ENCODE measurements at regions not wholly inside any gene's neighbourhood (a gene's known extent, or its start where the extent isn't known, plus 50 kb on each side); places are given as distances from the start of the nearest gene placed in this dataset.

- intact Hi-C loops (cut with DNase I, micrococcal nuclease), result no loop called here
- CTCF ChIA-PET, result no interaction called here
- Mint-ChIP-seq H3K36me3 (ENCODE audit: low read depth) (no peaks in the 10 kb centered on the region), H3K4me1 (ENCODE audit: low read depth) (no peaks in the 10 kb centered on the region), H3K9me3 (peaks cover 4% of the 10 kb centered on the region), H3K4me3 (no peak overlapping the region), H3K27me3 (peaks cover 8% of the 10 kb centered on the region), H3K27ac (no peak overlapping the region)
- no peak for TF ChIP-seq CTCF (IDR thresholded peaks at IDR 0.05)
- H3K4me1 ChIP-seq (ENCODE audit: insufficient read depth, low read length), result no peaks in the 10 kb centered on the region
- H3K27me3 ChIP-seq (ENCODE audit: control insufficient read depth in 1 of 2, insufficient read depth in 2 of 2, low read length in 2 of 2), result no peaks in the 10 kb centered on the region
- H3K9me3 ChIP-seq (ENCODE audit: control insufficient read depth in 1 of 2, insufficient read depth in 1 of 2, low read length in 2 of 2), result peaks cover 0 to 12% of the 10 kb centered on the region in 2 experiments
- POLR2A ChIA-PET, result no interaction called here
- H3K36me3 ChIP-seq (ENCODE audit: insufficient read depth, low read length), result no peaks in the 10 kb centered on the region
- no peak overlapping the region for H3K27ac ChIP-seq (ENCODE audit: low read depth in 1 of 2, low read length in 2 of 2)
- DNase-seq (no peak), ATAC-seq (ENCODE audit: poor library complexity) (no peak)
- H3K4me3 ChIP-seq (ENCODE audit: low read length), result no peak overlapping the region
These were observed 499.1 kb upstream of the PODXL start for GRCh38 chr7:132055336-132056120.

GRCh38 chr7:132053871-132054270, 497.4 kb upstream of the PODXL start:
- POLR2A ChIA-PET, result no interaction called here
- CTCF ChIA-PET, result no interaction called here
- H3K4me1 Mint-ChIP-seq (ENCODE audit: low read depth), result no peaks in the 10 kb centered on the region
- DNase-seq (no peak), ATAC-seq (ENCODE audit: poor library complexity) (no peak)
- H3K27ac ChIP-seq (ENCODE audit: low read depth in 1 of 2, low read length in 2 of 2), result no peak overlapping the region
- H3K9me3 Mint-ChIP-seq, result peaks cover 4% of the 10 kb centered on the region
- H3K27ac Mint-ChIP-seq, result no peak overlapping the region
- H3K36me3 ChIP-seq (ENCODE audit: insufficient read depth, low read length), result no peaks in the 10 kb centered on the region
- TF ChIP-seq CTCF (IDR thresholded peaks at IDR 0.05), result no peak
- intact Hi-C loops (cut with DNase I, micrococcal nuclease), result no loop called here
- H3K4me3 ChIP-seq (ENCODE audit: low read length), result no peak overlapping the region
- H3K9me3 ChIP-seq (ENCODE audit: control insufficient read depth in 1 of 2, insufficient read depth in 1 of 2, low read length in 2 of 2), result peaks cover 0 to 12% of the 10 kb centered on the region in 2 experiments
- no peaks in the 10 kb centered on the region for H3K36me3 Mint-ChIP-seq (ENCODE audit: low read depth)
- peaks cover 0 to 5% of the 10 kb centered on the region in 2 experiments for H3K27me3 ChIP-seq (ENCODE audit: control insufficient read depth in 1 of 2, insufficient read depth in 2 of 2, low read length in 2 of 2)
- H3K4me1 ChIP-seq (ENCODE audit: insufficient read depth, low read length), result no peaks in the 10 kb centered on the region
- no peak overlapping the region for H3K4me3 Mint-ChIP-seq
- H3K27me3 Mint-ChIP-seq, result peaks cover 8% of the 10 kb centered on the region

GRCh38 chr7:132051311-132051710, 494.9 kb upstream of the PODXL start:
- Histone ChIP-seq H3K4me3 (ENCODE audit: low read length) (no peak overlapping the region), H3K27me3 (ENCODE audit: control insufficient read depth in 1 of 2, insufficient read depth in 2 of 2, low read length in 2 of 2) (peaks cover 0 to 5% of the 10 kb centered on the region in 2 experiments), H3K4me1 (ENCODE audit: insufficient read depth, low read length) (no peaks in the 10 kb centered on the region), H3K27ac (ENCODE audit: low read depth in 1 of 2, low read length in 2 of 2) (no peak overlapping the region), H3K36me3 (ENCODE audit: insufficient read depth, low read length) (no peaks in the 10 kb centered on the region), H3K9me3 (ENCODE audit: control insufficient read depth in 1 of 2, insufficient read depth in 1 of 2, low read length in 2 of 2) (peaks cover 0 to 4% of the 10 kb centered on the region in 2 experiments)
- intact Hi-C loops (cut with DNase I, micrococcal nuclease), result no loop called here
- ATAC-seq (ENCODE audit: poor library complexity), result no peak
- ChIA-PET CTCF (no interaction called here), POLR2A (no interaction called here)
- no peak overlapping the region for H3K27ac Mint-ChIP-seq
- peaks cover 5% of the 10 kb centered on the region for H3K27me3 Mint-ChIP-seq
- no peak overlapping the region for H3K4me3 Mint-ChIP-seq
- H3K36me3 Mint-ChIP-seq (ENCODE audit: low read depth), result no peaks in the 10 kb centered on the region
- H3K4me1 Mint-ChIP-seq (ENCODE audit: low read depth), result no peaks in the 10 kb centered on the region
- DNase-seq, result no peak
- no peak for TF ChIP-seq CTCF (IDR thresholded peaks at IDR 0.05)
- H3K9me3 Mint-ChIP-seq, result peaks cover 4% of the 10 kb centered on the region
